ENCODE measurements at regions not wholly inside any gene's neighbourhood (a gene's known extent, or its start where the extent isn't known, plus 50 kb on each side); places are given as distances from the start of the nearest gene placed in this dataset.

DNA sequence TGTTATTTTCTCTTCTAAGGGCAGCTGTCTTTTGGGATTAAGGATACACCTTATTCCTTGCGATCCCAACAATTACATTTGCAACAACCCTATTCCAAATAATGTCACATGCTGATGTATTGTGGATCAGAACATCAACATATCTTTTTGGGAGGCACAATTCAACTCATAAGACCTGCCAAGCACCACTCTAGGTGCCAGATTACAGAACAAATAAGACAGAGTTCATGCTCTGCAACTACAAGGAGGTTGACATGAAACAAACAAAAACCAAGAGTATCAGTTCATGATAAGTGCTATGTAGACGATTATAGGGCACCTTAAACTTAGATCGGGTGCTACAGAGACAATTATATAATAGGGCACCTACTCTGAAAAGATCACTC lies 203.2 kb upstream of the SGK1 start:
- TF ChIP-seq, protein P1, sequence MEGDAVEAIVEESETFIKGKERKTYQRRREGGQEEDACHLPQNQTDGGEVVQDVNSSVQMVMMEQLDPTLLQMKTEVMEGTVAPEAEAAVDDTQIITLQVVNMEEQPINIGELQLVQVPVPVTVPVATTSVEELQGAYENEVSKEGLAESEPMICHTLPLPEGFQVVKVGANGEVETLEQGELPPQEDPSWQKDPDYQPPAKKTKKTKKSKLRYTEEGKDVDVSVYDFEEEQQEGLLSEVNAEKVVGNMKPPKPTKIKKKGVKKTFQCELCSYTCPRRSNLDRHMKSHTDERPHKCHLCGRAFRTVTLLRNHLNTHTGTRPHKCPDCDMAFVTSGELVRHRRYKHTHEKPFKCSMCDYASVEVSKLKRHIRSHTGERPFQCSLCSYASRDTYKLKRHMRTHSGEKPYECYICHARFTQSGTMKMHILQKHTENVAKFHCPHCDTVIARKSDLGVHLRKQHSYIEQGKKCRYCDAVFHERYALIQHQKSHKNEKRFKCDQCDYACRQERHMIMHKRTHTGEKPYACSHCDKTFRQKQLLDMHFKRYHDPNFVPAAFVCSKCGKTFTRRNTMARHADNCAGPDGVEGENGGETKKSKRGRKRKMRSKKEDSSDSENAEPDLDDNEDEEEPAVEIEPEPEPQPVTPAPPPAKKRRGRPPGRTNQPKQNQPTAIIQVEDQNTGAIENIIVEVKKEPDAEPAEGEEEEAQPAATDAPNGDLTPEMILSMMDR (conservative IDR thresholded peaks at IDR 0.05), result no peak
- TF ChIP-seq EZH2 (IDR thresholded peaks at IDR 0.05; ENCODE audit: low read depth), result no peak
